ENCODE measurements at regions not wholly inside any gene's neighbourhood (a gene's known extent, or its start where the extent isn't known, plus 50 kb on each side); places are given as distances from the start of the nearest gene placed in this dataset.
"Not testable (repeated sequence)": the region's sequence is repeated elsewhere in the genome, so short reads cannot be mapped to it uniquely, and the experiment has no call there.

DNA sequence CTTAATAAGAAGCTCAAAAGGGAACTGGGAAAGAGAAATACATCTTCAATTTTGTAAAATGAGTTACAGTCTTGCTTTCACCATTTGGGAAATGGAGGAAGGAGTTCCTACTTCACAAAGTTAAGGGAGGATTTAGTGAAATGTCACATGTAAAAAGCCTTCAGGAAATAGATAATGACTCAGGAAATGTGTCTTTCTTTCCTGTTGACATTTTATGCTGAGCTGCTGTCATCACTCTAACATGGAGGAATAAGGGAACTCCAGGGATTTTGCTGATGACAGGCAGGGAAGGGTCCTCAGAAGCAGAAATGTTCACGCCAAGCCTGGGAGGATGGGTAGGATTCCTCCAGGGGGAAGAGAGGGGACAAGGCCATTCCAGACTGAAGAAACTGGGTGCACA lies 251.1 kb downstream of the USP46 start:
- CTCF ChIA-PET: no interaction called here
- no peak for TF ChIP-seq FOXS1 (CRISPR knock-in tag; IDR thresholded peaks at IDR 0.05)
- TF ChIP-seq HEYL (CRISPR knock-in tag; IDR thresholded peaks at IDR 0.05): no peak
- no peak for TF ChIP-seq POLR2AphosphoS2 (conservative IDR thresholded peaks at IDR 0.05; ENCODE audit: low read length)
- no peak for TF ChIP-seq MYC (IDR thresholded peaks at IDR 0.05; ENCODE audit: borderline replicate concordance, low read length)
- no peak for TF ChIP-seq EHF (CRISPR knock-in tag; IDR thresholded peaks at IDR 0.05)
- no peak for TF ChIP-seq RCOR1 (IDR thresholded peaks at IDR 0.05; ENCODE audit: low read depth, low read length)
- TF ChIP-seq, protein P1, sequence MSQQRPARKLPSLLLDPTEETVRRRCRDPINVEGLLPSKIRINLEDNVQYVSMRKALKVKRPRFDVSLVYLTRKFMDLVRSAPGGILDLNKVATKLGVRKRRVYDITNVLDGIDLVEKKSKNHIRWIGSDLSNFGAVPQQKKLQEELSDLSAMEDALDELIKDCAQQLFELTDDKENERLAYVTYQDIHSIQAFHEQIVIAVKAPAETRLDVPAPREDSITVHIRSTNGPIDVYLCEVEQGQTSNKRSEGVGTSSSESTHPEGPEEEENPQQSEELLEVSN (IDR thresholded peaks at IDR 0.05; ENCODE audit: borderline replicate concordance, low read depth): no peak
- no peak for TF ChIP-seq RARB (CRISPR knock-in tag; IDR thresholded peaks at IDR 0.05)
- no peak for TF ChIP-seq ZFP36 (IDR thresholded peaks at IDR 0.05; ENCODE audit: borderline replicate concordance, partially characterized antibody)
- no peak for TF ChIP-seq TFCP2L1 (CRISPR knock-in tag; IDR thresholded peaks at IDR 0.05)
- no peak for TF ChIP-seq RAD21 (conservative IDR thresholded peaks at IDR 0.05 in 1 of 2, IDR thresholded peaks at IDR 0.05 in 1 of 2)
- TF ChIP-seq, protein P2, sequence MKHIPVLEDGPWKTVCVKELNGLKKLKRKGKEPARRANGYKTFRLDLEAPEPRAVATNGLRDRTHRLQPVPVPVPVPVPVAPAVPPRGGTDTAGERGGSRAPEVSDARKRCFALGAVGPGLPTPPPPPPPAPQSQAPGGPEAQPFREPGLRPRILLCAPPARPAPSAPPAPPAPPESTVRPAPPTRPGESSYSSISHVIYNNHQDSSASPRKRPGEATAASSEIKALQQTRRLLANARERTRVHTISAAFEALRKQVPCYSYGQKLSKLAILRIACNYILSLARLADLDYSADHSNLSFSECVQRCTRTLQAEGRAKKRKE (CRISPR knock-in tag; IDR thresholded peaks at IDR 0.05; ENCODE audit: low read depth): no peak
- TF ChIP-seq CBX8 (IDR thresholded peaks at IDR 0.05): no peak
- TF ChIP-seq ESRRA (IDR thresholded peaks at IDR 0.05; ENCODE audit: borderline replicate concordance, low read length): no peak
- TF ChIP-seq, protein P3, sequence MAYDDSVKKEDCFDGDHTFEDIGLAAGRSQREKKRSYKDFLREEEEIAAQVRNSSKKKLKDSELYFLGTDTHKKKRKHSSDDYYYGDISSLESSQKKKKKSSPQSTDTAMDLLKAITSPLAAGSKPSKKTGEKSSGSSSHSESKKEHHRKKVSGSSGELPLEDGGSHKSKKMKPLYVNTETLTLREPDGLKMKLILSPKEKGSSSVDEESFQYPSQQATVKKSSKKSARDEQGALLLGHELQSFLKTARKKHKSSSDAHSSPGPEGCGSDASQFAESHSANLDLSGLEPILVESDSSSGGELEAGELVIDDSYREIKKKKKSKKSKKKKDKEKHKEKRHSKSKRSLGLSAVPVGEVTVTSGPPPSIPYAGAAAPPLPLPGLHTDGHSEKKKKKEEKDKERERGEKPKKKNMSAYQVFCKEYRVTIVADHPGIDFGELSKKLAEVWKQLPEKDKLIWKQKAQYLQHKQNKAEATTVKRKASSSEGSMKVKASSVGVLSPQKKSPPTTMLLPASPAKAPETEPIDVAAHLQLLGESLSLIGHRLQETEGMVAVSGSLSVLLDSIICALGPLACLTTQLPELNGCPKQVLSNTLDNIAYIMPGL (CRISPR knock-in tag; IDR thresholded peaks at IDR 0.05; ENCODE audit: borderline replicate concordance): no peak
- TF ChIP-seq HDAC2 (IDR thresholded peaks at IDR 0.05): no peak
- H3K9me3 ChIP-seq: no peaks in the 10 kb centered on the region
- no peak overlapping the region for H3K4me2 ChIP-seq
- ATAC-seq (no peak), DNase-seq (ENCODE audit: low read depth in 1 of 2, low spot score in 1 of 2) (no peak), FAIRE-seq (no peak)
- no peak overlapping the region for H3K4me3 ChIP-seq
- POLR2A ChIA-PET: no interaction called here
- no peak overlapping the region for H3K27ac ChIP-seq
- H3K4me1 ChIP-seq: no peaks in the 10 kb centered on the region
- 13% methylated on average over 1 of the region's 1 CpG for WGBS (ENCODE audit: missing lambda C conversion rate)

DNA sequence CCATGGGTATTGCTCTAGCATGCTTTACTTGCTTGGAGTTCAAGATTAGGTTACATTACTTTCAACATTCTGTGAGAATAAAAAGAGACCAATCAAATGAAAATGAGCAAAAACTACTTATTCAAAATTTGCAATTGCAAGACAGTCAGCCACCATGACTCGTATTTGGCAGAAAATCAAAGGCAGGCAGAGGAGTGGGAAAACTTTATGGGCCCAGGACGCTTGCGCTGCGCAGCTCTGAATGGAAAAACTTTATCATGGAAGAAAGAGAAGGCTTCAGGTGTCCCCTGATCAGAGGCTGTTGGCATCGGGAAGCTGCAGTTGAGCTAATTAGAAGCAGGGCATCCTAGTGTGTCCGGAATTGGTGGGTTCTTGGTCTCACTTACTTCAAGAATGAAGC lies 250.6 kb downstream of the USP46 start:
- DNase-seq (ENCODE audit: low read depth in 1 of 2, low spot score in 1 of 2) (no peak), ATAC-seq (no peak), FAIRE-seq (no peak)
- Histone ChIP-seq H3K4me3 (no peak overlapping the region), H3K9me3 (no peaks in the 10 kb centered on the region), H3K4me2 (no peak overlapping the region), H3K27ac (no peak overlapping the region), H3K4me1 (no peaks in the 10 kb centered on the region)
- ChIA-PET POLR2A (no interaction called here), CTCF (no interaction called here)
- TF ChIP-seq, protein P2 (CRISPR knock-in tag; IDR thresholded peaks at IDR 0.05; ENCODE audit: low read depth): no peak
- no peak for TF ChIP-seq FOXS1 (CRISPR knock-in tag; IDR thresholded peaks at IDR 0.05)
- no peak for TF ChIP-seq HOXB13 (CRISPR knock-in tag; IDR thresholded peaks at IDR 0.05; ENCODE audit: low read depth)
- no peak for TF ChIP-seq EHMT2 (IDR thresholded peaks at IDR 0.05; ENCODE audit: low read depth)
- TF ChIP-seq TP53 (CRISPR knock-in tag; IDR thresholded peaks at IDR 0.05): no peak
- no peak for TF ChIP-seq RFX5 (IDR thresholded peaks at IDR 0.05)
- TF ChIP-seq CBX2 (IDR thresholded peaks at IDR 0.05; ENCODE audit: borderline replicate concordance, low read depth): no peak
- no peak for TF ChIP-seq HOXA7 (CRISPR knock-in tag; IDR thresholded peaks at IDR 0.05)
- TF ChIP-seq CEBPB (IDR thresholded peaks at IDR 0.05): no peak
- no peak for TF ChIP-seq FOSL2 (IDR thresholded peaks at IDR 0.05)
- no peak for TF ChIP-seq FOSL2 (CRISPR knock-in tag; IDR thresholded peaks at IDR 0.05)
- TF ChIP-seq, protein P4, sequence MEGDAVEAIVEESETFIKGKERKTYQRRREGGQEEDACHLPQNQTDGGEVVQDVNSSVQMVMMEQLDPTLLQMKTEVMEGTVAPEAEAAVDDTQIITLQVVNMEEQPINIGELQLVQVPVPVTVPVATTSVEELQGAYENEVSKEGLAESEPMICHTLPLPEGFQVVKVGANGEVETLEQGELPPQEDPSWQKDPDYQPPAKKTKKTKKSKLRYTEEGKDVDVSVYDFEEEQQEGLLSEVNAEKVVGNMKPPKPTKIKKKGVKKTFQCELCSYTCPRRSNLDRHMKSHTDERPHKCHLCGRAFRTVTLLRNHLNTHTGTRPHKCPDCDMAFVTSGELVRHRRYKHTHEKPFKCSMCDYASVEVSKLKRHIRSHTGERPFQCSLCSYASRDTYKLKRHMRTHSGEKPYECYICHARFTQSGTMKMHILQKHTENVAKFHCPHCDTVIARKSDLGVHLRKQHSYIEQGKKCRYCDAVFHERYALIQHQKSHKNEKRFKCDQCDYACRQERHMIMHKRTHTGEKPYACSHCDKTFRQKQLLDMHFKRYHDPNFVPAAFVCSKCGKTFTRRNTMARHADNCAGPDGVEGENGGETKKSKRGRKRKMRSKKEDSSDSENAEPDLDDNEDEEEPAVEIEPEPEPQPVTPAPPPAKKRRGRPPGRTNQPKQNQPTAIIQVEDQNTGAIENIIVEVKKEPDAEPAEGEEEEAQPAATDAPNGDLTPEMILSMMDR (IDR thresholded peaks at IDR 0.05): no peak
- TF ChIP-seq JUNB (IDR thresholded peaks at IDR 0.05): no peak
- TF ChIP-seq POLR2A (IDR thresholded peaks at IDR 0.05; ENCODE audit: low read length): no peak
- no peak for TF ChIP-seq HDAC2 (IDR thresholded peaks at IDR 0.05)
- no peak for TF ChIP-seq ZNF302 (CRISPR knock-in tag; IDR thresholded peaks at IDR 0.05)
- TF ChIP-seq SMC3 (IDR thresholded peaks at IDR 0.05): no peak
- TF ChIP-seq ZSCAN20 (CRISPR knock-in tag; IDR thresholded peaks at IDR 0.05): no peak
- WGBS (ENCODE audit: missing lambda C conversion rate): 48% methylated on average over 6 of the region's 6 CpGs

DNA sequence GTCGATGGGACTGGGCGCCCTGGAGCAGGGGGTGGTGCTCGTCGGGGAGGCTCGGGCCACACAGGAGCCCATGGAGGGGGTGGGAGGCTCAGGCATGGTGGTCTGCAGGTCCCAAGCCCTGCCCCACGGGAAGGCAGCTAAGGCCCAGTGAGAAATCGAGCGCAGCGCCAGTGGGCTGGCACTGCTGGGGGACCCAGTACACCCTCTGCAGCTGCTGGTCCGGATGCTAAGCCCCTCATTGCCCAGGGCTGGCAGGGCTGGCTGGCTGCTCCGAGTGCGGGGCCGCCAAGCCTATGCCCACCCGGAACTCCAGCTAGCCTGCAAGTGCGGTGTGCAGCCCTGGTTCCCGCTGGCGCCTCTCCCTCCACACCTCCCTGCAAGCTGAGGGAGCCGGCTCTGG lies 249.3 kb downstream of the USP46 start:
- FAIRE-seq; H3K4me1 ChIP-seq; H3K4me3 ChIP-seq; H3K4me2 ChIP-seq; CTCF ChIA-PET; POLR2A ChIA-PET; H3K9me3 ChIP-seq; ATAC-seq; DNase-seq (ENCODE audit: low read depth in 1 of 2, low spot score in 1 of 2); H3K27ac ChIP-seq: not testable (repeated sequence)
- WGBS (ENCODE audit: missing lambda C conversion rate): no CpG with 5 or more reads among the region's 18 CpGs
